Testis (tissue), 2 donors: ENCODE measurements at regions not wholly inside any gene's neighbourhood (a gene's known extent, or its start where the extent isn't known, plus 50 kb on each side); places are given as distances from the start of the nearest gene placed in this dataset.

Experiments
- POLR2A ChIP-seq: fragments of 450-650 bp; IDR thresholded peaks from one replicate; pipeline ENCODE4 v1.6.1; 2017; ENCODE audit warnings: antibody characterized with exemption, mild to moderate bottlenecking, moderate library complexity
- TF ChIP-seq, protein P1 (sequence below), 3 experiments: fragments of 450-650 bp in 2 of 3; fragments of 200-600 bp in 1 of 3; sonication (generic) in 1 of 3; IDR thresholded peaks; one replicate each; pipeline ENCODE4 v1.5.1; 2016 to 2019; ENCODE audit warnings: antibody characterized with exemption in 3 of 3, mild to moderate bottlenecking in 2 of 3, moderate library complexity in 1 of 3

DNA sequence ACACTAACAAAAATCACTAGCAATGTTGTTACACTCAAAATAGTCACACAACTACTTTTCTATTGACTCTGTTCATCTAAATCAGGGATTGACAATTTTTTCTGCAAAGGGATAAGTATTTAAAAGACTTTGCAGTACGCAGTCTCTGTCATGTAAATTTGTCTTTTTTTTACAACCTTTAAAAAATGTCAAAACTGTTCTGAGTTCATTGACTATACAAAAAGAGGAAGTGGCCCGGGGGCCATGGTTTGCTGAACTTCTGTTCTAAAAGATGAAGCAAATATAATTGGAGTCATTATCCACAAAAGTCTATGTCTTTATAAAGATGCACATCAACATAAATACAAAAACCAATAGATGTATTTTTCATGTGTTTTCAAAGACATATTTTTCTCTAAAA is 1310.3 kb downstream of the RPA4 start:
- TF ChIP-seq, protein P1, sequence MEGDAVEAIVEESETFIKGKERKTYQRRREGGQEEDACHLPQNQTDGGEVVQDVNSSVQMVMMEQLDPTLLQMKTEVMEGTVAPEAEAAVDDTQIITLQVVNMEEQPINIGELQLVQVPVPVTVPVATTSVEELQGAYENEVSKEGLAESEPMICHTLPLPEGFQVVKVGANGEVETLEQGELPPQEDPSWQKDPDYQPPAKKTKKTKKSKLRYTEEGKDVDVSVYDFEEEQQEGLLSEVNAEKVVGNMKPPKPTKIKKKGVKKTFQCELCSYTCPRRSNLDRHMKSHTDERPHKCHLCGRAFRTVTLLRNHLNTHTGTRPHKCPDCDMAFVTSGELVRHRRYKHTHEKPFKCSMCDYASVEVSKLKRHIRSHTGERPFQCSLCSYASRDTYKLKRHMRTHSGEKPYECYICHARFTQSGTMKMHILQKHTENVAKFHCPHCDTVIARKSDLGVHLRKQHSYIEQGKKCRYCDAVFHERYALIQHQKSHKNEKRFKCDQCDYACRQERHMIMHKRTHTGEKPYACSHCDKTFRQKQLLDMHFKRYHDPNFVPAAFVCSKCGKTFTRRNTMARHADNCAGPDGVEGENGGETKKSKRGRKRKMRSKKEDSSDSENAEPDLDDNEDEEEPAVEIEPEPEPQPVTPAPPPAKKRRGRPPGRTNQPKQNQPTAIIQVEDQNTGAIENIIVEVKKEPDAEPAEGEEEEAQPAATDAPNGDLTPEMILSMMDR (IDR thresholded peaks at IDR 0.05) = no peak
- TF ChIP-seq POLR2A = no peak
